C1 segment of cervical spinal cord (tissue), 14 donors: ENCODE measurements at regions not wholly inside any gene's neighbourhood (a gene's known extent, or its start where the extent isn't known, plus 50 kb on each side); places are given as distances from the start of the nearest gene placed in this dataset.
A peak's percentile ranks its signal among the peaks of the same experiment; 100 is the strongest.

Experiments used
- DNase-seq, 14 donors: peaks; one replicate each; lab custom pipeline; 2025; lab: John Stamatoyannopoulos, UW

- no peak for DNase-seq
Measured at GRCh38 chr12:77493302-77494168, 337.2 kb upstream of the NAV3 start.

- no peak for DNase-seq
Measured at GRCh38 chr12:77492536-77492935, 338.2 kb upstream of the NAV3 start.

GRCh38 chr12:77489331-77489970 is 341.2 kb upstream of the NAV3 start:
- no peak for DNase-seq

- no peak for DNase-seq
Measured at GRCh38 chr12:77488041-77488620, 342.6 kb upstream of the NAV3 start.

GRCh38 chr12:77486872-77487271 is 343.8 kb upstream of the NAV3 start:
- DNase-seq = no peak

- DNase-seq = no peak
Measured at GRCh38 chr12:77485961-77486854, 344.5 kb upstream of the NAV3 start.

GRCh38 chr12:77481687-77482086 is 349.0 kb upstream of the NAV3 start:
- DNase-seq = no peak

GRCh38 chr12:77477907-77478533 is 352.7 kb upstream of the NAV3 start:
- no peak for DNase-seq

GRCh38 chr12:77471801-77472200 is 358.9 kb upstream of the NAV3 start:
- DNase-seq = no peak

GRCh38 chr12:77469578-77470333 is 360.9 kb upstream of the NAV3 start:
- DNase-seq = no peak

GRCh38 chr12:77442633-77443032 is 377.3 kb upstream of the E2F7 start:
- no peak for DNase-seq

GRCh38 chr12:77439749-77440148 is 374.4 kb upstream of the E2F7 start:
- DNase-seq = no peak

GRCh38 chr12:77438644-77439043 is 373.3 kb upstream of the E2F7 start:
- no peak for DNase-seq

- no peak for DNase-seq
Measured at GRCh38 chr12:77437206-77437605, 371.8 kb upstream of the E2F7 start.

GRCh38 chr12:77435446-77436091 is 370.2 kb upstream of the E2F7 start:
- DNase-seq = no peak

GRCh38 chr12:77433799-77434198 is 368.4 kb upstream of the E2F7 start:
- DNase-seq = no peak

- no peak for DNase-seq
Measured at GRCh38 chr12:77429426-77429825, 364.1 kb upstream of the E2F7 start.

- DNase-seq = peak in 1 of 14 donors; percentile 0
Measured at GRCh38 chr12:77421152-77421551, 355.8 kb upstream of the E2F7 start.

GRCh38 chr12:77409551-77409950 is 344.2 kb upstream of the E2F7 start:
- no peak for DNase-seq

- no peak for DNase-seq
Measured at GRCh38 chr12:77407931-77408330, 342.6 kb upstream of the E2F7 start.
